ENCODE measurements at regions not wholly inside any gene's neighbourhood (a gene's known extent, or its start where the extent isn't known, plus 50 kb on each side); places are given as distances from the start of the nearest gene placed in this dataset.

DNA sequence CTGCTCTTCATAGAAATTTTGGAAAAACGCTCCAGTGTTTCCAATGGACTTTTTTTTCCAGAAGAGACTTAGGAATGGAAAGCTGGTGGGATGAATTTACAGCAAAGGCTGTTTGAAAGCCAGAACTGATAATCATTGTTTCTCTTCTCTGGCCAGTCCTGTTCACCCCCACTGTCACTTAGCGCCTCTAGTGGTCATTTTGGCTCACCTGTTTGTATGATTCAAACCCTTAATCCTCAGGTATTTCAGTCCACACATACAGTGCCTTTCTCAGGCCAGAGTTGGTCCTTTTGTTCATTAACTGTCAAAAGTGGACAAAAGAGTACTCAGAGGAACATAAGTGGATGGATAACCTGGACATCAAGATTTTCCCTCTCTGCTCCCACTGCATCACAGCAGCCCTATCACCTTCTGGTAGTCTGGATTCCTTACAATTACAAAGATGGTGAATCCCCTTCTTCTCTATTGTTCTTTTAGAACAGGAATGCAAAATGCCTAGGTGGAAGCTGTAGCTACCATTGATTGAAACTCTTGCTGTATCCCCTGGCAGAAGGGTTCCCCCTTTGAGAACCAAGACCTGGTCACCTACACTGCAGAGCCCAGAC lies 177.6 kb upstream of the OLFM3 start:
- H3K27me3 ChIP-seq (ENCODE audit: control insufficient read depth, insufficient read depth, low read length): no peaks in the 10 kb centered on the region

DNA sequence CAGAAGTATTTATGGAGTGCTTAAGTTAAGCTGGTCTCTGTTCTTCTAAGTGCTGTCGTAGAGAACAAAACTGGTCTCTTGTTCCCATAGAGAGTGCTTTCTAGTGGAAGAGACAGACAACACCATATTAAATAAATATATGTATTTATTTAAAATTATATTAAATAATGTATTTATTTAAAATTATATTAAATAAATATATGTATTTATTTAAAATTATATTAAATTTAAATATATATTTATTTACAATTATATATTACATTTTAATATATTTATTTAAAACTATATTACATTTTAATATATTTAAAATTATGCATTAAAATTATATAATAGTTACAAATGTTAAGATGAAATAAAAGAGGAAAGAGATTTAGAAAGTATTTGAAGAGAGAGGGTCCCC lies 175.5 kb upstream of the OLFM3 start:
- Histone ChIP-seq H3K4me2 (ENCODE audit: extremely low read depth, insufficient read depth, low read length) (no peak overlapping the region), H3K9me3 (ENCODE audit: control insufficient read depth, insufficient read depth, low read depth, low read length) (no peaks in the 10 kb centered on the region), H3K4me1 (ENCODE audit: control insufficient read depth, extremely low read depth, insufficient read depth, low read length) (no peaks in the 10 kb centered on the region), H3K9ac (ENCODE audit: insufficient read depth, low read length) (no peak overlapping the region), H3K27me3 (ENCODE audit: control insufficient read depth, insufficient read depth, low read length) (no peaks in the 10 kb centered on the region), H2AFZ (ENCODE audit: low read length) (no peak overlapping the region), H3K79me2 (ENCODE audit: control insufficient read depth, insufficient read depth, low read length) (no peaks in the 10 kb centered on the region), H3K36me3 (ENCODE audit: control insufficient read depth, insufficient read depth, low read length) (no peaks in the 10 kb centered on the region), H3K27ac (ENCODE audit: insufficient read depth, low read length) (no peak overlapping the region), H4K20me1 (ENCODE audit: control insufficient read depth, extremely low read depth, insufficient read depth, low read length) (no peaks in the 10 kb centered on the region), H3K4me3 (replicated peaks in 1 of 4; ENCODE audit: control extremely low read depth in 1 of 4, insufficient read depth in 1 of 4, low read depth in 3 of 4, low read length in 4 of 4) (no peak overlapping the region)
- DNase-seq (ENCODE audit: low read depth in 2 of 2): no peak
- TF ChIP-seq, protein P1, sequence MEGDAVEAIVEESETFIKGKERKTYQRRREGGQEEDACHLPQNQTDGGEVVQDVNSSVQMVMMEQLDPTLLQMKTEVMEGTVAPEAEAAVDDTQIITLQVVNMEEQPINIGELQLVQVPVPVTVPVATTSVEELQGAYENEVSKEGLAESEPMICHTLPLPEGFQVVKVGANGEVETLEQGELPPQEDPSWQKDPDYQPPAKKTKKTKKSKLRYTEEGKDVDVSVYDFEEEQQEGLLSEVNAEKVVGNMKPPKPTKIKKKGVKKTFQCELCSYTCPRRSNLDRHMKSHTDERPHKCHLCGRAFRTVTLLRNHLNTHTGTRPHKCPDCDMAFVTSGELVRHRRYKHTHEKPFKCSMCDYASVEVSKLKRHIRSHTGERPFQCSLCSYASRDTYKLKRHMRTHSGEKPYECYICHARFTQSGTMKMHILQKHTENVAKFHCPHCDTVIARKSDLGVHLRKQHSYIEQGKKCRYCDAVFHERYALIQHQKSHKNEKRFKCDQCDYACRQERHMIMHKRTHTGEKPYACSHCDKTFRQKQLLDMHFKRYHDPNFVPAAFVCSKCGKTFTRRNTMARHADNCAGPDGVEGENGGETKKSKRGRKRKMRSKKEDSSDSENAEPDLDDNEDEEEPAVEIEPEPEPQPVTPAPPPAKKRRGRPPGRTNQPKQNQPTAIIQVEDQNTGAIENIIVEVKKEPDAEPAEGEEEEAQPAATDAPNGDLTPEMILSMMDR (conservative IDR thresholded peaks at IDR 0.05 in 1 of 2, IDR thresholded peaks at IDR 0.05 in 1 of 2; ENCODE audit: low read depth in 1 of 2, low read length in 2 of 2): no peak
- TF ChIP-seq EZH2 (IDR thresholded peaks at IDR 0.05; ENCODE audit: low read length, missing control alignments): no peak

More for the DNA sequence above, 177.6 kb upstream of the OLFM3 start:
- Histone ChIP-seq H3K9me3 (ENCODE audit: control insufficient read depth, insufficient read depth, low read depth, low read length) (no peaks in the 10 kb centered on the region), H2AFZ (ENCODE audit: low read length) (no peak overlapping the region), H3K36me3 (ENCODE audit: control insufficient read depth, insufficient read depth, low read length) (no peaks in the 10 kb centered on the region), H3K79me2 (ENCODE audit: control insufficient read depth, insufficient read depth, low read length) (no peaks in the 10 kb centered on the region), H4K20me1 (ENCODE audit: control insufficient read depth, extremely low read depth, insufficient read depth, low read length) (no peaks in the 10 kb centered on the region), H3K4me1 (ENCODE audit: control insufficient read depth, extremely low read depth, insufficient read depth, low read length) (no peaks in the 10 kb centered on the region), H3K4me3 (replicated peaks in 1 of 4; ENCODE audit: control extremely low read depth in 1 of 4, insufficient read depth in 1 of 4, low read depth in 3 of 4, low read length in 4 of 4) (no peak overlapping the region), H3K27ac (ENCODE audit: insufficient read depth, low read length) (no peak overlapping the region), H3K4me2 (ENCODE audit: extremely low read depth, insufficient read depth, low read length) (no peak overlapping the region), H3K9ac (ENCODE audit: insufficient read depth, low read length) (no peak overlapping the region)
- no peak for DNase-seq (ENCODE audit: low read depth in 2 of 2)
- TF ChIP-seq EZH2 (IDR thresholded peaks at IDR 0.05; ENCODE audit: low read length, missing control alignments): no peak
- TF ChIP-seq, protein P1 (conservative IDR thresholded peaks at IDR 0.05 in 1 of 2, IDR thresholded peaks at IDR 0.05 in 1 of 2; ENCODE audit: low read depth in 1 of 2, low read length in 2 of 2): no peak

DNA sequence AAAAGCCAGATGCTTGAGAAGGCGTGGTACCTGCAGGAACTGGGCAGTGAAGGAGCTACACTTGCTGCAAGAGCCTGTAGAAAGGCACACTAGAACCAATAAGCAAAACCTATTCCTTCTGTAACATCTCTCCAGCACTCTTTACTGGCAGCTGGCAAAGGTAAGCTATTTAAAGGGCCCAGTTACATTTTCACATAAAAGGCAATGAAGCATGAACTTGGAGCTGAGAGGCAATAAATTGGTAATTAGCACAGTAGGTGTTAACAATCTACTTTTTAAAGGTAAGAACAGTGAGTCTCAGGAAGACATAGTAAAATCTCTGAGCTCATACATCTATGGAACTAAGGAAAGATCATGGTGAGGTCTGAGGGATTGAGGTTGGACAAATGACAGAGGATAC lies 167.1 kb upstream of the OLFM3 start:
- no peak for DNase-seq (ENCODE audit: low read depth in 2 of 2)
- no peak overlapping the region for H3K4me3 ChIP-seq (replicated peaks in 1 of 4; ENCODE audit: control extremely low read depth in 1 of 4, insufficient read depth in 1 of 4, low read depth in 3 of 4, low read length in 4 of 4)

More for the DNA sequence above, 167.1 kb upstream of the OLFM3 start:
- Histone ChIP-seq H2AFZ (ENCODE audit: low read length) (no peak overlapping the region), H3K4me2 (ENCODE audit: extremely low read depth, insufficient read depth, low read length) (no peak overlapping the region), H3K27me3 (ENCODE audit: control insufficient read depth, insufficient read depth, low read length) (no peaks in the 10 kb centered on the region), H4K20me1 (ENCODE audit: control insufficient read depth, extremely low read depth, insufficient read depth, low read length) (no peaks in the 10 kb centered on the region), H3K36me3 (ENCODE audit: control insufficient read depth, insufficient read depth, low read length) (no peaks in the 10 kb centered on the region), H3K4me1 (ENCODE audit: control insufficient read depth, extremely low read depth, insufficient read depth, low read length) (no peaks in the 10 kb centered on the region), H3K79me2 (ENCODE audit: control insufficient read depth, insufficient read depth, low read length) (no peaks in the 10 kb centered on the region), H3K9me3 (ENCODE audit: control insufficient read depth, insufficient read depth, low read depth, low read length) (no peaks in the 10 kb centered on the region), H3K27ac (ENCODE audit: insufficient read depth, low read length) (no peak overlapping the region), H3K9ac (ENCODE audit: insufficient read depth, low read length) (no peak overlapping the region)
- TF ChIP-seq, protein P1 (conservative IDR thresholded peaks at IDR 0.05 in 1 of 2, IDR thresholded peaks at IDR 0.05 in 1 of 2; ENCODE audit: low read depth in 1 of 2, low read length in 2 of 2): no peak
- no peak for TF ChIP-seq EZH2 (IDR thresholded peaks at IDR 0.05; ENCODE audit: low read length, missing control alignments)

All from fibroblast of lung (primary cell).